ENCODE measurements at regions not wholly inside any gene's neighbourhood (a gene's known extent, or its start where the extent isn't known, plus 50 kb on each side); places are given as distances from the start of the nearest gene placed in this dataset.

GRCh38 chr10:10517866-10518265 lies 499.8 kb upstream of the CELF2 start:
- DNase-seq: no peak

GRCh38 chr10:10519674-10520073 lies 498.0 kb upstream of the CELF2 start:
- no peak for DNase-seq

- DNase-seq: no peak
These were observed 496.9 kb upstream of the CELF2 start for GRCh38 chr10:10520491-10521385.

GRCh38 chr10:10526846-10527245 lies 490.8 kb upstream of the CELF2 start:
- DNase-seq: no peak

- no peak for DNase-seq
These were observed 489.7 kb upstream of the CELF2 start for GRCh38 chr10:10527861-10528562.

- DNase-seq: no peak
These were observed 489.1 kb upstream of the CELF2 start for GRCh38 chr10:10528563-10528910.

GRCh38 chr10:10530313-10530712 lies 487.4 kb upstream of the CELF2 start:
- DNase-seq: no peak

- DNase-seq: no peak
These were observed 485.4 kb upstream of the CELF2 start for GRCh38 chr10:10532236-10532635.

- no peak for DNase-seq
These were observed 484.8 kb upstream of the CELF2 start for GRCh38 chr10:10532826-10533225.

- DNase-seq: no peak
These were observed 484.2 kb upstream of the CELF2 start for GRCh38 chr10:10533437-10533836.

GRCh38 chr10:10538326-10538725 lies 479.3 kb upstream of the CELF2 start:
- DNase-seq: no peak

GRCh38 chr10:10540398-10540797 lies 477.3 kb upstream of the CELF2 start:
- DNase-seq: no peak

- DNase-seq: no peak
These were observed 475.2 kb upstream of the CELF2 start for GRCh38 chr10:10542477-10542876.

- DNase-seq: no peak
These were observed 472.8 kb upstream of the CELF2 start for GRCh38 chr10:10544890-10545289.

GRCh38 chr10:10545771-10546170 lies 471.9 kb upstream of the CELF2 start:
- no peak for DNase-seq

GRCh38 chr10:10551596-10552301 lies 465.9 kb upstream of the CELF2 start:
- no peak for DNase-seq

GRCh38 chr10:10552948-10553347 lies 464.7 kb upstream of the CELF2 start:
- no peak for DNase-seq

- DNase-seq: no peak
These were observed 453.4 kb upstream of the CELF2 start for GRCh38 chr10:10564081-10564794.

- DNase-seq: no peak
These were observed 440.7 kb upstream of the CELF2 start for GRCh38 chr10:10576937-10577336.

- no peak for DNase-seq
These were observed 438.0 kb upstream of the CELF2 start for GRCh38 chr10:10579709-10580108.

GRCh38 chr10:10584161-10584560 lies 433.5 kb upstream of the CELF2 start:
- no peak for DNase-seq

- no peak for DNase-seq
These were observed 429.8 kb upstream of the CELF2 start for GRCh38 chr10:10587744-10588393.
